Karpas-422 (cell line): ENCODE measurements at regions not wholly inside any gene's neighbourhood (a gene's known extent, or its start where the extent isn't known, plus 50 kb on each side); places are given as distances from the start of the nearest gene placed in this dataset.

Source experiments
- DNase-seq: peaks from one replicate; pipeline ENCODE4 v3.0.0-alpha.2; 2015
- H2AFZ ChIP-seq: fragments of 200-600 bp; sonication (generic); 2 replicates; pipeline ENCODE4 v1.6.1; 2014; ENCODE audit warnings: antibody characterized with exemption, low read length, mixed read lengths
- H3K27ac ChIP-seq: fragments of 200-600 bp; sonication (generic); 2 replicates; pipeline ENCODE4 v1.5.1; 2014; ENCODE audit warnings: mild to moderate bottlenecking, low read length, moderate library complexity
- H3K27me3 ChIP-seq: fragments of 200-600 bp; sonication (generic); 2 replicates; pipeline ENCODE4 v1.6.1; 2014; ENCODE audit warnings: low read length, mixed read lengths
- H3K36me3 ChIP-seq: fragments of 200-600 bp; sonication (generic); 2 replicates; pipeline ENCODE4 v1.6.1; 2014; ENCODE audit warnings: low read length, mixed read lengths; ENCODE audit not compliant: insufficient read depth
- H3K4me1 ChIP-seq: fragments of 200-600 bp; sonication (generic); 2 replicates; pipeline ENCODE4 v1.6.1; 2014; ENCODE audit warnings: mild to moderate bottlenecking, low read length, mixed read lengths
- H3K4me2 ChIP-seq: fragments of 200-600 bp; sonication (generic); 2 replicates; pipeline ENCODE4 v1.6.1; 2014; ENCODE audit warnings: low read length, low read depth, mild to moderate bottlenecking; ENCODE audit not compliant: poor library complexity, severe bottlenecking
- H3K4me3 ChIP-seq: fragments of 200-600 bp; sonication (generic); 2 replicates; pipeline ENCODE4 v1.5.1; 2014; ENCODE audit warnings: mild to moderate bottlenecking, antibody characterized with exemption, low read length, mixed read lengths
- H3K79me2 ChIP-seq: fragments of 200-600 bp; sonication (generic); 2 replicates; pipeline ENCODE4 v1.6.1; 2014; ENCODE audit warnings: mild to moderate bottlenecking, low read length, mixed read lengths
- H3K9ac ChIP-seq: fragments of 200-600 bp; sonication (generic); 2 replicates; pipeline ENCODE4 v1.6.0; 2014; ENCODE audit warnings: low read length
- H3K9me2 ChIP-seq: fragments of 200-600 bp; sonication (generic), shearing (Covaris generic); replicated peaks from 2 replicates; pipeline ENCODE4 v1.6.0; 2014; ENCODE audit warnings: mild to moderate bottlenecking, low read length, moderate library complexity; ENCODE audit not compliant: insufficient read depth
- H3K9me3 ChIP-seq: fragments of 300-700, 200-600 bp; sonication (generic); 2 replicates; pipeline ENCODE4 v1.6.1; 2014; ENCODE audit warnings: low read length, mixed read lengths
- H4K20me1 ChIP-seq: fragments of 200-600 bp; sonication (generic); 2 replicates; pipeline ENCODE4 v1.6.1; 2014; ENCODE audit warnings: mild to moderate bottlenecking, antibody characterized with exemption, low read length, low read depth; ENCODE audit not compliant: insufficient read depth

DNA sequence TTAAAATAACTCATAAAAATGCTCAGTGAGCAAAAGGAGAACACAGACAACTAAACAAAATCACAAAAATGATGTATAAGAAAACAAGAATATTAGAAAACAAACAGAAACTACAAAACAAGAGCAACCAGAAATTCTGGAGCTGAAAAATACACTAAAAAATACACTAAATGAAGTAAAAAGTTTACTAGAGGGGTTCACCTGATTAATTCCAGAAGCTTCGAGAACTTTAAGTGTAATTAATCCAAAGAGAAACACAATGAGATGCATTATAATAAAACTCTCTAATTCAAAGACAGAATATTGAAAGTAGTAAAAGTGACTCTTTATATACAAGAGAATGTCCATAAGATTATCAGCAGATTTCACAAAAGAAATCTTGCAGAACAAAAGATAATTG lies 558.4 kb downstream of the CCER1 start:
- Histone ChIP-seq H4K20me1 (no peaks in the 10 kb centered on the region), H3K27ac (no peak overlapping the region), H3K4me3 (no peak overlapping the region), H3K27me3 (no peaks in the 10 kb centered on the region), H2AFZ (no peak overlapping the region), H3K79me2 (no peaks in the 10 kb centered on the region), H3K4me1 (no peaks in the 10 kb centered on the region), H3K9me3 (peaks cover 23% of the 10 kb centered on the region), H3K36me3 (no peaks in the 10 kb centered on the region), H3K9me2 (no peaks in the 10 kb centered on the region), H3K9ac (no peak overlapping the region), H3K4me2 (no peak overlapping the region)
- no peak for DNase-seq

DNA sequence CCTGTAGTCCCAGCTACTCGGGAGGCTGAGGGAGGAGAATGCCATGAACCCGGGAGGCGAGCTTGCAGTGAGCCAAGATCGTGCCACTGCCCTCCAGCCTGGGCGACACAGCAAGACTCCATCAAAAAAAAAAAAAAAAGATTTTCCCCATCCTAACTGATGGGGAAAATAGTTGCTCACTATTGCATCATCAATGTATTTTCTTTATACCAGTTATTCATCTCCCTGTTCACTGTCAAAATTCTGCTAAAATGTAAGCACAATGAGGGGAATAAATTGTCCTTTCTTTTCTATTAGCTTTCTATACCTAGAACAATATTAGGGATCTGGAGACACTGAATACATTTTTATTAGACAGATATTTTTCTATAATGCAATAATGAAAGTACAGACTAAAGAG lies 561.3 kb downstream of the CCER1 start:
- Histone ChIP-seq H4K20me1 (no peaks in the 10 kb centered on the region), H3K79me2 (no peaks in the 10 kb centered on the region), H3K27me3 (no peaks in the 10 kb centered on the region), H3K4me3 (no peak overlapping the region), H3K9me3 (peaks cover 28% of the 10 kb centered on the region), H3K4me1 (no peaks in the 10 kb centered on the region), H3K36me3 (no peaks in the 10 kb centered on the region), H3K9me2 (no peaks in the 10 kb centered on the region), H3K27ac (no peak overlapping the region), H3K9ac (no peak overlapping the region), H3K4me2 (no peak overlapping the region), H2AFZ (no peak overlapping the region)
- no peak for DNase-seq

DNA sequence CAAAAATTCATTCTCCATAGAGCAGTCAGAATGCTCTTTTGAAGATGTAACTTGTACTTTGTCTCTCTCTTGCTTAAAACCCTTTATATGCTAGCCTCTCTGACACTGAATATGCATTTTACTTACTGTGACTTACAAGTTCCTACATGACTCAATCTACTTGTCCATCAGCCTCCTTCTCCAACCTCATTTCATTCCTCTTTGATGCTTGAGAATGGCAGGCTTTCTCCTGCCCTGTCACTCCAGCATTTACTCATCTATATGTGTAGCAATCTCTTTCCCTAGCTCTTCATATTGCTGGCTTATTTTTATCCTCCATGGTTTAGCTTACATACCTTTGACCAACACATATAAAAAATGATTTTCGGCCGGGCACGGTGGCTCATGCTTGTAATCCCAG lies 561.9 kb downstream of the CCER1 start:
- DNase-seq = no peak
- Histone ChIP-seq H3K9me2 (no peaks in the 10 kb centered on the region), H3K9me3 (peaks cover 28% of the 10 kb centered on the region), H3K79me2 (no peaks in the 10 kb centered on the region), H3K4me2 (no peak overlapping the region), H3K4me3 (no peak overlapping the region), H3K36me3 (no peaks in the 10 kb centered on the region), H3K4me1 (no peaks in the 10 kb centered on the region), H3K27me3 (no peaks in the 10 kb centered on the region), H3K27ac (no peak overlapping the region), H4K20me1 (no peaks in the 10 kb centered on the region), H3K9ac (no peak overlapping the region), H2AFZ (no peak overlapping the region)

DNA sequence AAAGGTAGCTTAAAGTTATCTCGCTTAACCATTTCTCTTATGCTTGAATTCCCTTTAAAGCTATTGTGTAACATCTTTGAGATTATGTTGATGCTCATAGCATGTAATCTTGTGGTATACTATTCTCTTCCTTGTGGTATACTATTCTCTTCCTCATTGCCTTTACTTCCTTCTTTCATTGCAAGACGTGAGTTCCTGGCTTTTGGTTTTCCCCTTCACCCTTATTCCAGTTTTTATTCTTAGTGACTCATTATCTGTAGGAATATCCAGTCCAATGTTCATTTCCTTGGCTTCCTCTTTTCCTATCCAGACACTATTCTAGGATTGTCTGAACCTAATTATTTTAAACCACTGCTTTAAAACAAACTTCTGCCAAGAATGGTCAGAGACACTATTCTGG lies 564.0 kb downstream of the CCER1 start:
- no peak overlapping the region for H3K4me2 ChIP-seq
- no peaks in the 10 kb centered on the region for H3K79me2 ChIP-seq
- no peaks in the 10 kb centered on the region for H3K27me3 ChIP-seq
- no peak overlapping the region for H3K9ac ChIP-seq
- H3K4me1 ChIP-seq = no peaks in the 10 kb centered on the region
- DNase-seq = no peak
- H3K9me3 ChIP-seq = peaks cover 22% of the 10 kb centered on the region
- no peak overlapping the region for H3K27ac ChIP-seq
- H2AFZ ChIP-seq = no peak overlapping the region
- H3K4me3 ChIP-seq = no peak overlapping the region
- no peaks in the 10 kb centered on the region for H4K20me1 ChIP-seq
- H3K9me2 ChIP-seq = no peaks in the 10 kb centered on the region
- no peaks in the 10 kb centered on the region for H3K36me3 ChIP-seq

DNA sequence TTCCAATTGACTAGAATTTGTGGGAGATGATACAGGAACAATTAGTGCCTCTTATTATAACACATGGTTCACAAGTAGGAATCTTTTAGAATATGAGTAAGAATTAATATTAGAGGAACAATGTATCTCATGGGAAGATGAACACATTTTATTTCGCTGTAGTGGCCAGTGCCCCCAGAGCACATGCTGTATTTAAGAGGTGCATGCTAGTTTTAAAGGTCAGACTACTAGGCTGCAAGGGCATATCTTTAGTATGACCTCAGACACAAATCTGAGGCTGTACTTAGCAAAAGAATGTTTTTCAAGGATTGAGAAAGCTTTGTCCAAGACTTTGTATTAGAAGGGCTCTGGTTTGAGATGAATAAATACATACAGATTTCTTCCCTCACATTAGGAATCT lies 586.9 kb downstream of the CCER1 start:
- H3K27me3 ChIP-seq = no peaks in the 10 kb centered on the region
- no peak overlapping the region for H3K4me2 ChIP-seq
- no peak overlapping the region for H3K9ac ChIP-seq
- H3K9me3 ChIP-seq = peaks cover 18% of the 10 kb centered on the region
- H3K79me2 ChIP-seq = no peaks in the 10 kb centered on the region
- no peak overlapping the region for H3K27ac ChIP-seq
- no peak overlapping the region for H3K4me3 ChIP-seq
- no peaks in the 10 kb centered on the region for H3K4me1 ChIP-seq
- no peak overlapping the region for H2AFZ ChIP-seq
- no peaks in the 10 kb centered on the region; the same call in 1 of the 2 replicates for H3K9me2 ChIP-seq
- no peaks in the 10 kb centered on the region for H3K36me3 ChIP-seq
- no peaks in the 10 kb centered on the region for H4K20me1 ChIP-seq
- no peak for DNase-seq

DNA sequence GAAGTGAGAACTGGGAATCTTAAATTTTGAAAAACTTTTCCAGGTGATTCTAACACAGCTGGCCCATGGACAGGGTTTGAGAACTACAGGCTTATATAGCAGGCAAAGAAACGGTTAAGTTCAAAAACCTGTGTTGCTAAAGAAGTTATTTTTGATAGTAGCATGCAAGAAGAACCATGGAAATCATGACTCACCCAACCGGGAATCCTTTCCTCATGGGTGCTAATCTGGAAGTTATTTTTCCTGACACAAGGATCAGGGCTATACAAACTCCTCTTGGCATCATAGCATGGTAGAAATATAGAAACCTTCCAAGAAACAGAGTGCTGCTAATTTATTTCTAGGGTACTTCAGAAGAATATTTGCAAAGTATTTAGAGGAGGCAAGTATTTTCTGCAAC lies 588.7 kb downstream of the CCER1 start:
- Histone ChIP-seq H3K9me2 (no peaks in the 10 kb centered on the region; the same call in 1 of the 2 replicates), H3K4me1 (no peaks in the 10 kb centered on the region), H3K9ac (no peak overlapping the region), H3K36me3 (no peaks in the 10 kb centered on the region), H3K27ac (no peak overlapping the region), H4K20me1 (no peaks in the 10 kb centered on the region), H3K9me3 (peaks cover 16% of the 10 kb centered on the region), H3K4me2 (no peak overlapping the region), H3K27me3 (no peaks in the 10 kb centered on the region), H3K79me2 (no peaks in the 10 kb centered on the region), H2AFZ (no peak overlapping the region), H3K4me3 (no peak overlapping the region)
- no peak for DNase-seq

DNA sequence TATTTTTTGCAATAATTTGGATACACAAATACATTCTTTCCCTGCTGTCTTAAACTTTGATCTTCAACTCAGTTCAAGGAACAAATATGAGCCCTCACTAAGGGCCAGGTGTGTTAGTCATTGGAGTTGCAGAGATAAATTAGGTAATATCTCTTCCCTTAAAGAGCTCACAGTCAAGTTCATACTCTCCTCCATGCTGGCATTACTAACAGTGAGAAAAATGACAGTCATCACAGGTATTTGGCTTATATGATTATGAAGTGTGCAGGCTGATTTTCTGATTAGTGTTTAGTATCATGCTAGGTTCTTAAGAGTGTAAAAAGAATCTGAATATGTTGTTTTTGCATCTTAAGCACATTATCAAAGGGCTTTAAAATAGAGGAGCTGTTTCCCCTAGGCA lies 594.7 kb downstream of the CCER1 start:
- no peaks in the 10 kb centered on the region; the same call in 1 of the 2 replicates for H3K9me2 ChIP-seq
- no peaks in the 10 kb centered on the region for H3K79me2 ChIP-seq
- H3K27ac ChIP-seq = no peak overlapping the region
- no peaks in the 10 kb centered on the region for H4K20me1 ChIP-seq
- H3K4me3 ChIP-seq = no peak overlapping the region
- H3K36me3 ChIP-seq = no peaks in the 10 kb centered on the region
- DNase-seq = no peak
- no peak overlapping the region for H3K4me2 ChIP-seq
- no peaks in the 10 kb centered on the region for H3K27me3 ChIP-seq
- H3K4me1 ChIP-seq = no peaks in the 10 kb centered on the region
- no peak overlapping the region for H2AFZ ChIP-seq
- H3K9me3 ChIP-seq = peaks cover 7% of the 10 kb centered on the region; the same call in 1 of the 2 replicates
- no peak overlapping the region for H3K9ac ChIP-seq

DNA sequence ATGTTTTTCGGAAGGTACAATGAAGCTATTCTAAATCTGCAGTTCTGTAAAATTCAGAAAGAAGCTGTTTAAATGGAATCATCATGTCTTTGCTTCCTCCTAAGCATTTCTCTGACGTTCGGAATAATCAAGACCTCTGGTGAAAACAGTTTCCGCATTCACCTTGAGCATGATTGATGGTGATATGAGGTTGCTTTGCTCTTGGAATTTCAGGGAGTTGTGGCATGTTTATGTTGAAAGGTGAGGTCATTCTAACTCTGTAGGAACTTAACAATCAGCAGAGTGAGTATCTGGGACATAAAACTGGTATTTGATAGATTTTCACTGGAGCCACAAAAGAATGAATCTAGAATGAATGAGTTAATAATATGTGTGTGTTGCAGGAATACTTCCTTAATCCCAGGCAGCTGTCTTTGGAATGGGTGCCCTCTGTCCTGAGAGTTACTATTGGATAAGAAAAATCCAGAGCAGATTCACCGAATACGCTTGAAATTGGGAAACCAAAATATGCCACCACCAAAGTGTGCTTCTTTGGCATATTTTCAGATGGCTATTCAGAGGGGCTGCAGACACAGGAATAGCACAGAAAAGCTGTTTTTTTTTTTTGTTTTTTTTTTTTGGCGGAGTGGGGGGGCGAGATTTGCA lies 599.1 kb downstream of the CCER1 start:
- H3K36me3 ChIP-seq = no peaks in the 10 kb centered on the region
- no peaks in the 10 kb centered on the region for H3K79me2 ChIP-seq
- no peak overlapping the region for H3K27ac ChIP-seq
- no peaks in the 10 kb centered on the region for H3K4me1 ChIP-seq
- no peak for DNase-seq
- no peak overlapping the region for H3K4me2 ChIP-seq
- no peak overlapping the region for H3K9ac ChIP-seq
- H2AFZ ChIP-seq = no peak overlapping the region
- no peaks in the 10 kb centered on the region for H3K27me3 ChIP-seq
- peaks cover 7% of the 10 kb centered on the region; the same call in 1 of the 2 replicates for H3K9me3 ChIP-seq
- H4K20me1 ChIP-seq = no peaks in the 10 kb centered on the region
- H3K9me2 ChIP-seq = no peaks in the 10 kb centered on the region
- H3K4me3 ChIP-seq = no peak overlapping the region
